Fibroblast of mammary gland (primary cell): ENCODE measurements at regions not wholly inside any gene's neighbourhood (a gene's known extent, or its start where the extent isn't known, plus 50 kb on each side); places are given as distances from the start of the nearest gene placed in this dataset.
A peak's percentile ranks its signal among the peaks of the same experiment; 100 is the strongest.

Source experiments
- DNase-seq: peaks from one replicate; pipeline ENCODE4 v3.0.0-alpha.2; 2010; ENCODE audit warnings: low read depth
- H3K4me3 ChIP-seq: 2 replicates; pipeline ENCODE4 v1.5.1; 2011; ENCODE audit warnings: low read depth, mild to moderate bottlenecking, low read length, moderate library complexity; ENCODE audit not compliant: control insufficient read depth
- CTCF ChIP-seq: conservative IDR thresholded peaks from 2 replicates; pipeline ENCODE4 v1.5.1; 2011; ENCODE audit warnings: low read depth, low read length, inconsistent platforms; ENCODE audit not compliant: control insufficient read depth, insufficient read depth

DNA sequence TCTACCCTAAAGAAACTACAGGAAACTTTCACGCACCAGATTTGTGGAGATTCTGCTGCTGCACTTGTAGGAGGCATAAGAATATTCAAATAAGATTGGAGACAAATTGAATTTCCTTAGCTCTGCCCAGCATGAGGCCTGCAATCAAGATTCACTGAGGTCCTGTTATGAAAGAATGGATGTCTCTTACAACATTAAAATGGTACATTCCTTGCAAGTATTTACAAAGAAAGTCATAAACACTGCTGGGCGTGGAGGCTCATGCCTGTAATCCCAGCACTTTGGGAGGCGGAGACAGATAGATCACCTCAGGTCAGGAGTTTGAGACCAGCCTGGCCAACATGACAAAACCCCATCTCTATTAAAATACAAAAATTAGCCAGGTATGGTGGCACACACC is 74.0 kb upstream of the MAP3K4 start:
- TF ChIP-seq CTCF = no peak
- no peak for DNase-seq
- H3K4me3 ChIP-seq = no peak overlapping the region

- TF ChIP-seq CTCF = no peak
- DNase-seq = peak; percentile 92
- H3K4me3 ChIP-seq = no peak overlapping the region
Measured at GRCh38 chr6:160919723-160920440, 71.7 kb upstream of the MAP3K4 start.

- TF ChIP-seq CTCF = no peak
- DNase-seq = no peak
- H3K4me3 ChIP-seq = no peak overlapping the region
Measured at GRCh38 chr6:160921095-160921494, 70.5 kb upstream of the MAP3K4 start.

DNA sequence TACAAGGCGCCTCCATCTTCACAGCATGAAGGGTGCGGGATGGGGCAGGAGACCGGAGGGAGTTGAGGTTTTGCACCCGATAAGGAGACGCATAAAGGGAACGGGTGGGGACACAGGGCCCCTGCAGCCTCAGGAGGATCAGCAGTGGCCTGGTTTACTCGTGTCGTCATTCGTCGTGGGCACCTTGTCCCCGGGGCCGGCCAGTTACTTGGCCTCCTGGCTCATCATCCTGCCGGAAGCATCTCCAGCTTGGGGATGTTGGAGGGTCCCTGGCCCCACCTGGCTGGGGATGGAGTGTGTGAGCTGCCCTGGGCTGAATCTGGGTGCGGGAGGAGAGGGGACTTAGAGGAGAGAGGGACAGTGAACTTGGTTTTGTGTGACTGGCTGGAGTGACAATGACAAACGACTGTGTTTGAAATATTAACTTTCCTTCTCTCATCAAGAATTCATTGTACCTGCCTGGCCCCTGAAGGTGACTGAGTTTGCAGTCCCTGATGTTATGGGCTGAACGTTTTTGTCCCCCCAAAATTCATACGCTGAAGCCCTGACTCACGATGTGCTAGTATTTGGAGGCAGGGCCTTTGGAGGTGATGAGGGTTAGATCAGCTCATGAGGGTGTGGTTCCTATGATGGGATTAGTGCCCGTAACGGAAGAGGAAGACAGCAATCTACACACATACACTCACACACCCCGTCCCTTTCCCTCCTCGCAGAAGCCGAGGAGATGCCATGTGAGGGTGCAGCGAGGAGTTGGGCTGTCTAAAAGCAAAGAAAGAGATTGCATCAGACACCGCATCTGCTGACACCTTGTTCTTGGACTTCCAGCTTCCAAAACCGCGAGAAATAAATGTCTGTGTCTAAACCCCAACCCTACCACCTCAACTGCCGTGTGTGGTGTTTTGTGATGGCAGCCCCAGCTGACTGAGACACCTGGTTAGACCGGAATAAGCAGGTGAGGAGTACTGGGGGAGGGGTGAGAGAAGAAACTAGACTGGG is 65.0 kb upstream of the MAP3K4 start:
- H3K4me3 ChIP-seq = no peak overlapping the region
- no peak for TF ChIP-seq CTCF
- DNase-seq = no peak

DNA sequence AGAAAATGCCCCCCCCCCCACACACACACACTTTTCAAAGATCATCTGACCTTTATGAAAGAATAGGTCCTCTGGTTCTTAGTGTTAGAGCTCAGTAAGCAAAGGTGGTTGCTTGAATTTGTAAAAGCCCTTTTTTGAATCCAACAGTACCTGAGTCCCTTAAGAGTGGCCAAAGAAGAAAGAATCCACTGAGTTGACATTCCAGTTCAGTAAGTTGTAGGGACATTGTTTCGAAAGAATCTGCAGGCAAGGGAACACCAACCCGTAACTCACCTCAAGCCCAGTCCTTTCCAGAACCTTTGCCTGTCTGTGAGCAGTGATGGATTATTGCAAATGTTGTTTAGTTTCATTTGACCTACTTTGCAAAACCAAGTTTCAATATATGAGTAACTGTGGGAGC is 64.2 kb upstream of the MAP3K4 start:
- H3K4me3 ChIP-seq = no peak overlapping the region
- no peak for DNase-seq
- TF ChIP-seq CTCF = no peak

GRCh38 chr6:160929361-160929760 is 62.2 kb upstream of the MAP3K4 start:
- no peak for DNase-seq
- TF ChIP-seq CTCF = no peak

More at GRCh38 chr6:160929361-160929760, 62.2 kb upstream of the MAP3K4 start:
- H3K4me3 ChIP-seq = no peak overlapping the region
